ENCODE measurements at regions not wholly inside any gene's neighbourhood (a gene's known extent, or its start where the extent isn't known, plus 50 kb on each side); places are given as distances from the start of the nearest gene placed in this dataset.
A peak's percentile ranks its signal among the peaks of the same experiment; 100 is the strongest.
"Not testable (repeated sequence)": the region's sequence is repeated elsewhere in the genome, so short reads cannot be mapped to it uniquely, and the experiment has no call there.

- DNase-seq (ENCODE audit: low read depth), result no peak
Measured at GRCh38 chr4:170414360-170414759, 324.6 kb upstream of the AADAT start.

DNA sequence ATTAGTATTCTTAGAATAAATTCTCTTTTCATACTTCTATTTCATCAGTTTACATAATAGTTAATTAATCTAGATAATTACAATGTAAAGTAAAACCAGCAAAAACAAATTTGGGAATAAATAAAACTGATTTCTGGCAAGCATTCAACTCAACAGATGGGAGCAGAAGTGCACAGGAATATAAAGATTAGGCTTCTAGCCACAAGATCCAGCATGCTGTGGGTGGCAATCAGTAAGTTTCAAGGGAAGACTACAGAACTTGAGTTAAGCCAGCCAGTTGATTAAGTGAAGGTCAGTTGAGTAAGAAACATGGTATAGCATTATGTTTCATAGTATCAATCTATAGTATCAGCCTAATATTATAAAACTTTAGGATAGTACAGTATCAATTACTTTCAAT lies 324.2 kb upstream of the AADAT start:
- no peak for DNase-seq (ENCODE audit: low read depth)

- DNase-seq (ENCODE audit: low read depth), result no peak
Measured at GRCh38 chr4:170400361-170400760, 310.6 kb upstream of the AADAT start.

- no peak for DNase-seq (ENCODE audit: low read depth)
Measured at GRCh38 chr4:170399581-170400293, 310.0 kb upstream of the AADAT start.

GRCh38 chr4:170398218-170398617 lies 308.5 kb upstream of the AADAT start:
- DNase-seq (ENCODE audit: low read depth), result no peak

DNA sequence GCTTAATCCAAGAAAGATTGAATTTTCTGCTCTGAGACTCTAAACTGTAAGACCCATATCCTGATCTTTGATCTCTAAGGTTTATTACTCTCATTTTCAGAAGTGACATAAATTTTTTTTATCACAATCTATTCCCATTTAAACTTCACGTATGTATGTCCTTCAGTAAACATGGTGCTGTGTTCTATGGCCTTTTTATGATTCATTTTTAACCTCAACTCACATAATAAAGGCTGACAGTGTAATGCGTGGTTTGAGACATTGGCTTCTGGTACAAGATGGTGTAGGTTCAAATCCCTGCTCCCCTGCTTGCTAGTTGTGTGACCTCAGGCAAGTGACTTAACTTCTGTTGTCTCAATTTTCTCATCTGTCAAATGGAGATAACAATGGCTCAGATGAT lies 306.0 kb upstream of the AADAT start:
- no peak for DNase-seq (ENCODE audit: low read depth)

GRCh38 chr4:170391066-170391740 lies 301.4 kb upstream of the AADAT start:
- peak; percentile 95 for DNase-seq (ENCODE audit: low read depth)

- no peak for DNase-seq (ENCODE audit: low read depth)
Measured at GRCh38 chr4:170389411-170389810, 299.7 kb upstream of the AADAT start.

DNA sequence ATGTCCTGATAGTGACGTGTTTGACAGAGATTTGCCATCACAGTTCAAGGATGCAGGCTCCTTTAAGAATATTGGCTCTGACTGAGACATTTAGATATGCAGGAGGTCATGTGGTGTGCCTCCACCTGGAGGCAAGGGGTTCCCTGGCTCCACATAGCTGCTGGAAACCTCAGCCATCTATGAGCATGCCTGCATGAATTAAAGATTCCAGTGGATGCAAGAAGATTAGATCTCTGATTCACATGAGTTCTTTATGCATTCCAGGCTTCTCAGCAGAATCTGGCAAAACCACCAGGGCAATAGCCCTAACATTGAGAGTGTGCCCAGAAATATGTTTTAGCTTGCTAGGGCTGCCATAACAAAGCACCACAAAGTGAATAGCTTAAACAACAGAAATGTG lies 298.5 kb upstream of the AADAT start:
- peak; percentile 55 for DNase-seq (ENCODE audit: low read depth)

DNA sequence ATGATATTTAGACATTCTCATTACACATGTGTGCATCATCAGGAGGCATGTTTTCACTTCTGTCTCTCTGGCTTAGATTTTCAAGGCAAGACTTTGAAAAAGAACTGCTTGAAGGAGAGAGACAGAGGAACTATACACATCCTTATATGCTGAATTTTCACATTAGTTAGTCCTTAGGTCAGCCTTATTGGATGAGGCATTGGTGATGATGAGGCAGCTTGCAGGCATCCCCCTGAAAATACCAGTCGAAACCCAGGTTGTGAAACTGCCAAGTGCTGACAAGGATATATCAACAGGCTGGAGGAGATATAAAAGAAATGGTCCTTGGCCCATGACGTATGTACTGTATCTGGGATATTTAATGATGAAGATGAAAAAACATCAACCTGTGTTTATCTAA lies 297.2 kb upstream of the AADAT start:
- DNase-seq (ENCODE audit: low read depth), result peak; percentile 60

GRCh38 chr4:170386511-170386910 lies 296.8 kb upstream of the AADAT start:
- DNase-seq (ENCODE audit: low read depth), result no peak

DNA sequence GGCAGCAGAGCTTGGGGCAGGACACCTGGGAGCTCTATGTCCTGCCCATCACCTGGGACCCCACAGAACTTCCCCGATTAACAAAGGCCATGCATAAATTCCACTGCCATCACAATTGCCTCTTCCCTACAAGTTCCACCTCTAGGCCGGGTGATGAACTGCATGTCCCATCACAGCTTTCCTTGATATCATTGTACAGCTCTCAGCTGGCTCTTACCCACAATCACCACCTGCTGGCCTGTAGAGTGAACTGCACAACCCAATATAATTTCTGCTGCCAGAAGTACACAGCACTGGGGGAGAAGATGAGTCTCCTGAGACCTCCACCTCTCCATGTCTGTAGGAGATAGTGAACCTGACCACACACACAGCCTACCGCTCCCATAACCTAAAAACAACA lies 285.0 kb upstream of the AADAT start:
- DNase-seq (ENCODE audit: low read depth), result no peak

- no peak for DNase-seq (ENCODE audit: low read depth)
Measured at GRCh38 chr4:170348945-170349344, 259.2 kb upstream of the AADAT start.

- not testable (repeated sequence) for DNase-seq (ENCODE audit: low read depth)
Measured at GRCh38 chr4:170347191-170347590, 257.4 kb upstream of the AADAT start.

- DNase-seq (ENCODE audit: low read depth), result no peak
Measured at GRCh38 chr4:170339522-170339921, 249.8 kb upstream of the AADAT start.

DNA sequence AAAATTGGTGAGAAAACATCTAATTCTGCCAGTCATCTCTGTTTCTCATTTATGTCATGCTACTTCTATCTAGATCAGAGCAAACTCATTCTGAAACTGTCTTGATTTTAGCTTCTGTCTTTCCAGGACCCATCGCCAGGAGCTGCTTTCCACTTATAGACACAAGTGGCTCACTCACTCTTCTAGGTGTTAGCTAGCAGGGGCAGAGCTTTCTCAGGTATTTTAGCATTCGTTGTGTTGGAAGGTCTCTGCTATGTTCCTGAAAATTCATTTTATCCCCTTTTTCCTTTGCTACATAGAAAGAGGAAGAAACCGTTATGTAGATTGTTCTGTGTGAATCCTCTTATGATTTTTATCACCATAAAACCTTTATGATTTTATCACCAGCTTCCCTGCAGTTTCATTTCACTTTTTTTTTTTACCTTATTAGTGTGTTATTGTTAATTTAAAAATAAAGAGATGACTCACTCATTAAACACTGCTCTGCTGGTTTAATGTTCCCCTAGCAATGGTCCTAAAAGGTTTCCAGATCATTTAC lies 246.6 kb upstream of the AADAT start:
- no peak for DNase-seq (ENCODE audit: low read depth)

DNA sequence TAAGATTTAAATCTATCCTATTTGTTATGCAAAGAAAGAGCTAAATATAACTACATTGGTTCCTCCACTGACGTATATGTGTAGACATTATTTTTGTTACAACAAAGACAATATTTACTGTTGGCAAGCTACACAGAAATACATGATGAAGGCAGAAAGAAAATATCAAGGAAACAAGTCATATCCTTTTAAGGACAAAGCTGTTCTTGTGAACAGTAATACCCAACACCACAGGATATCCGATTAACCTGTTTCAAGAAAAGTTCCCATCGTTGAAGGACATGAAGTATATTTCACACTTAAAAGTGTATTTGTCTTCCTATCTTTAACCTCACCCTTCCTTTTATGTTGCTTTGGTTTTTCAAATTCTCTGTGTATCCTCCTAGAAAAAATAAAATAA lies 235.8 kb upstream of the AADAT start:
- DNase-seq (ENCODE audit: low read depth), result no peak

- no peak for DNase-seq (ENCODE audit: low read depth)
Measured at GRCh38 chr4:170323623-170324022, 233.9 kb upstream of the AADAT start.

DNA sequence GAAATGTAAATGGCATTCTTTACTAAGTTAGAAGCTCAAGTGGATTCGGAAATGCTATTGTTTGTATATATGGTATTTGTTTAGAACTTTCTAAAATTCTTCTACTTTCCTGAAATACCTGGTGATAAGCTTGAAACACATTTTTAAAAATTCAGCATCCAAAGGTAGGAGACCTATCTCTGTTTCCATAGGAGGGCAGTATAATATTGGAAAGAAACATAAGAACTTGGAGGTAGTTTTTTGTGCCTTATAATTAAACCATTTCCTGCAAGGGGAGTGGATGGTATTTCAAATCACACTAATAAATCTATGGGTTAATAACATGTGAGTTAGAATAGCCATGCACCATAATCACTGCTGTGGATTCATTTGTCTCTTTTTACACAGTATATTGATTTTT lies 217.4 kb upstream of the AADAT start:
- DNase-seq (ENCODE audit: low read depth), result no peak

GRCh38 chr4:170306208-170306607 lies 216.5 kb upstream of the AADAT start:
- DNase-seq (ENCODE audit: low read depth), result no peak

DNA sequence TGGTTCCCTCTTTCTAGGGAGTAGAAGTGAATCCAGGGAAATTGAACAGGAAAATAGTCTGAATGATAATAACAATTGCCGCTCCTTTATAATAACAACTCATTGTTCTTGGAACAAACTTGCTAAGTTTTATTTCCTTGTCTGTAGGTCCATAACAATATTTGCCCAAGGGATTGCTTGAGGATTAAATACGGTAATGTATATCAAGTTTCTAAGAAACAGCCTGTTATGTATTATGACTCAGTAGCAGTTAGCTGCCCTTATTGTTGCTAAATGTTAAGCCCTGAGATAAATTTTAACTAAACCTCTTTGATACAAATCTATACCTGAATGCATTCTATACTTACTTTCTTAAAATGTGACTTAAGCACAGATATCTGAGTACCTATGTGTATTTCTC lies 215.9 kb upstream of the AADAT start:
- no peak for DNase-seq (ENCODE audit: low read depth)

GRCh38 chr4:170281027-170281426 lies 191.3 kb upstream of the AADAT start:
- no peak for DNase-seq (ENCODE audit: low read depth)

GRCh38 chr4:170278460-170278859 lies 188.7 kb upstream of the AADAT start:
- no peak for DNase-seq (ENCODE audit: low read depth)

DNA sequence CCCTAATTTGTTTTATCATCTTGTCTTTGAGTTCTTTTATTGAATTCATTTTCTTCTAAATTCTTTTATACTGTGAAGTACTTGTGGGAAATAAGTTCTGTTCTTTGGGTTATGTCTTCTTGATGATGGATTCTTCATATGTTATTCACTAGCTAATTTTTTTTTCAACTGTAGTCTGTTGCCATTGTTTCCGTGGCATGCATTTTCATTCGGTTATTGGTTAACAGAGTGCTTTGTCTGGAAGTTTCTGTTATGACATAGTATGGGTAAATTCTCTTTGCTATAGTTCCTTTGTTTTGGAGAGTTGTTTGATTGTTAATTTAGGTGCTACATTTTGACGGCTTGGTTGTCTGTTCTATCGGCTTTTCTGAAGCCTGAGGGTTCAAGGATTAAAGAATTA lies 184.9 kb upstream of the AADAT start:
- no peak for DNase-seq (ENCODE audit: low read depth)

Data from non-pigmented ciliary epithelial cell (primary cell).